ENCODE measurements at regions not wholly inside any gene's neighbourhood (a gene's known extent, or its start where the extent isn't known, plus 50 kb on each side); places are given as distances from the start of the nearest gene placed in this dataset.

- TF ChIP-seq POLR2A (IDR thresholded peaks at IDR 0.05) (no peak), CTCF (IDR thresholded peaks at IDR 0.05) (no peak)
These were observed 182.9 kb downstream of the C4orf33 start for GRCh38 chr4:129278868-129279267.
